IMR-90 (cell line): ENCODE measurements at regions not wholly inside any gene's neighbourhood (a gene's known extent, or its start where the extent isn't known, plus 50 kb on each side); places are given as distances from the start of the nearest gene placed in this dataset.

Experiments
- ATAC-seq: fragments of 200-7000 bp; cut with Tn5 transposase; 2 replicates; pipeline ENCODE4 v1.9.1; 2020; ENCODE audit warnings: low read depth, mild to moderate bottlenecking, moderate library complexity
- BruUV-seq: library from RNA; stranded (reverse); fragments of 400-500 nt; replicated peaks from 2 replicates; lab custom pipeline; 2021; lab: Mats Ljungman, UMichigan
- CTCF ChIA-PET: fragments of 300-600 bp; formaldehyde crosslinking; extraction: SDS; loops from one replicate; lab custom pipeline; 2021; ENCODE audit warnings: antibody characterized with exemption; lab: Yijun Ruan, JAX
- POLR2A ChIA-PET: fragments of 300-600 bp; sonication (Branson Sonifier 250); formaldehyde crosslinking; loops from one replicate; lab custom pipeline; 2022; ENCODE audit warnings: antibody characterized with exemption; ENCODE audit not compliant: unreplicated experiment; lab: Charles Lee
- DNase-seq: peaks from one replicate; pipeline ENCODE4 v3.0.0; 2013
- H2AFZ ChIP-seq: replicated peaks from 2 replicates; pipeline ENCODE3; 2013; ENCODE audit warnings: low read length, mild to moderate bottlenecking; ENCODE audit not compliant: poor library complexity
- H2AK5ac ChIP-seq: 2 replicates; pipeline ENCODE4 v1.6.1; 2013; ENCODE audit warnings: low read depth, low read length, inconsistent platforms
- H2AK9ac ChIP-seq: replicated peaks from 2 replicates; pipeline ENCODE3; 2013; ENCODE audit warnings: mild to moderate bottlenecking, low read depth, low read length, moderate library complexity; ENCODE audit not compliant: poor library complexity
- H2BK120ac ChIP-seq: 2 replicates; pipeline ENCODE4 v1.6.1; 2013; ENCODE audit warnings: low read depth, low read length, inconsistent platforms
- H2BK15ac ChIP-seq: 3 replicates; pipeline ENCODE4 v1.6.1; 2013; ENCODE audit warnings: low read depth, low read length, inconsistent platforms
- H2BK20ac ChIP-seq: 2 replicates; pipeline ENCODE4 v1.6.1; 2013; ENCODE audit warnings: low read depth, mild to moderate bottlenecking, inconsistent platforms, low read length, moderate library complexity
- H2BK5ac ChIP-seq: 2 replicates; pipeline ENCODE4 v1.6.1; 2013; ENCODE audit warnings: mild to moderate bottlenecking, low read depth, low read length, inconsistent platforms; ENCODE audit not compliant: poor library complexity, severe bottlenecking
- H3K14ac ChIP-seq: replicated peaks from 2 replicates; pipeline ENCODE4 v1.6.1; 2013; ENCODE audit warnings: low read depth, low read length, inconsistent platforms
- H3K18ac ChIP-seq: 2 replicates; pipeline ENCODE4 v1.6.1; 2013; ENCODE audit warnings: low read depth, low read length, control low read depth
- H3K23ac ChIP-seq: 2 replicates; pipeline ENCODE4 v1.6.1; 2013; ENCODE audit warnings: low read depth, low read length, inconsistent platforms
- H3K27ac ChIP-seq: 2 replicates; pipeline ENCODE4 v1.5.1; 2013; ENCODE audit warnings: mild to moderate bottlenecking, control low read depth, low read length; ENCODE audit not compliant: insufficient read depth
- H3K27me3 ChIP-seq: 2 replicates; pipeline ENCODE4 v1.6.1; 2013; ENCODE audit warnings: low read length; ENCODE audit not compliant: control insufficient read depth, insufficient read depth
- H3K36me3 ChIP-seq: 2 replicates; pipeline ENCODE4 v1.6.1; 2013; ENCODE audit warnings: low read length, mixed read lengths; ENCODE audit not compliant: control insufficient read depth, insufficient read depth
- H3K4ac ChIP-seq: 2 replicates; pipeline ENCODE4 v1.6.1; 2013; ENCODE audit warnings: low read depth, low read length, inconsistent platforms
- H3K4me1 ChIP-seq: 2 replicates; pipeline ENCODE4 v1.6.1; 2013; ENCODE audit warnings: low read length, mixed read lengths; ENCODE audit not compliant: control insufficient read depth, insufficient read depth
- H3K4me2 ChIP-seq: 2 replicates; pipeline ENCODE4 v1.6.1; 2013; ENCODE audit warnings: low read depth, mild to moderate bottlenecking, control low read depth, low read length, moderate library complexity
- H3K4me3 ChIP-seq: 2 replicates; pipeline ENCODE4 v1.5.1; 2013; ENCODE audit warnings: low read depth, mild to moderate bottlenecking, control low read depth, low read length, moderate library complexity; ENCODE audit not compliant: insufficient read depth
- H3K56ac ChIP-seq: 2 replicates; pipeline ENCODE4 v1.6.1; 2013; ENCODE audit warnings: low read length, inconsistent platforms; ENCODE audit not compliant: insufficient read depth; ENCODE audit errors: extremely low read depth
- H3K79me1 ChIP-seq, 2 experiments: 2 replicates each; pipeline ENCODE4 v1.6.1; 2013; ENCODE audit warnings: low read length in 2 of 2, inconsistent platforms in 1 of 2, low read depth in 1 of 2
- H3K9ac ChIP-seq: 2 replicates; pipeline ENCODE4 v1.6.1; 2013; ENCODE audit warnings: low read depth, low read length, control low read depth
- H3K9me1 ChIP-seq: 2 replicates; pipeline ENCODE4 v1.6.1; 2013; ENCODE audit warnings: low read length, inconsistent platforms; ENCODE audit not compliant: insufficient read depth
- H3K9me3 ChIP-seq: 2 replicates; pipeline ENCODE4 v1.6.1; 2013; ENCODE audit warnings: low read length; ENCODE audit not compliant: control insufficient read depth, insufficient read depth
- H4K20me1 ChIP-seq: 2 replicates; pipeline ENCODE4 v1.6.1; 2013; ENCODE audit warnings: low read length, inconsistent platforms; ENCODE audit not compliant: insufficient read depth
- H4K5ac ChIP-seq: 2 replicates; pipeline ENCODE4 v1.6.1; 2013; ENCODE audit warnings: mild to moderate bottlenecking, low read depth, low read length, control low read depth
- H4K8ac ChIP-seq, 2 experiments: 2 replicates each; pipeline ENCODE4 v1.6.1; 2013; ENCODE audit warnings: low read depth in 2 of 2, low read length in 2 of 2, control low read depth in 1 of 2, inconsistent platforms in 1 of 2
- H4K91ac ChIP-seq: 2 replicates; pipeline ENCODE4 v1.6.1; 2013; ENCODE audit warnings: low read depth, low read length, inconsistent platforms; ENCODE audit not compliant: insufficient read depth
- CEBPB ChIP-seq: IDR thresholded peaks from 2 replicates; pipeline ENCODE4 v1.6.1; 2012; ENCODE audit warnings: low read depth, low read length, improper control_type of control experiment
- CHD1 ChIP-seq: IDR thresholded peaks from 2 replicates; pipeline ENCODE4 v1.6.1; 2012; ENCODE audit warnings: low read depth, low read length, improper control_type of control experiment
- NFE2L2 ChIP-seq: fragments of 150-350 bp; IDR thresholded peaks from 2 replicates; pipeline ENCODE4 v1.6.1; 2016; ENCODE audit warnings: low read depth, mild to moderate bottlenecking, low read length
- RAD21 ChIP-seq: IDR thresholded peaks from 2 replicates; pipeline ENCODE4 v1.6.1; 2012; ENCODE audit warnings: low read length, improper control_type of control experiment
- RCOR1 ChIP-seq: IDR thresholded peaks from 2 replicates; pipeline ENCODE4 v1.6.1; 2012; ENCODE audit warnings: mild to moderate bottlenecking, low read length, improper control_type of control experiment; ENCODE audit not compliant: insufficient replicate concordance
- RFX5 ChIP-seq: IDR thresholded peaks from 2 replicates; pipeline ENCODE4 v1.8.0; 2012; ENCODE audit warnings: low read depth, mild to moderate bottlenecking, low read length, moderate library complexity
- WGBS, 2 experiments: methylation state at CpG; one replicate each; pipeline versions ENCODE4 v1.1.5 to v1.1.7; 2013; ENCODE audit warnings: missing lambda C conversion rate in 2 of 2; ENCODE audit not compliant: insufficient read length in 1 of 2; ENCODE audit errors: extremely low coverage in 2 of 2; 5-methylcytosine and 5-hydroxymethylcytosine counted together
- dilution Hi-C: fragments of 300-500 bp; cut with HindIII; formaldehyde crosslinking; loops from one replicate; pipeline ENCODE4 v1.14.3; 2018; ENCODE audit warnings: low sequenced_read_pairs; ENCODE audit not compliant: unreplicated experiment
- in situ Hi-C: fragments of 300-500 bp; cut with MboI; formaldehyde crosslinking; loops from 3 replicates; pipeline ENCODE4 v1.14.3; 2019; ENCODE audit warnings: low sequenced_read_pairs, inconsistent platforms, mixed read lengths
- intact Hi-C: fragments of 100-400 bp; cut with micrococcal nuclease; formaldehyde crosslinking; loops from 2 replicates; pipeline ENCODE4 v1.10.0; 2022

DNA sequence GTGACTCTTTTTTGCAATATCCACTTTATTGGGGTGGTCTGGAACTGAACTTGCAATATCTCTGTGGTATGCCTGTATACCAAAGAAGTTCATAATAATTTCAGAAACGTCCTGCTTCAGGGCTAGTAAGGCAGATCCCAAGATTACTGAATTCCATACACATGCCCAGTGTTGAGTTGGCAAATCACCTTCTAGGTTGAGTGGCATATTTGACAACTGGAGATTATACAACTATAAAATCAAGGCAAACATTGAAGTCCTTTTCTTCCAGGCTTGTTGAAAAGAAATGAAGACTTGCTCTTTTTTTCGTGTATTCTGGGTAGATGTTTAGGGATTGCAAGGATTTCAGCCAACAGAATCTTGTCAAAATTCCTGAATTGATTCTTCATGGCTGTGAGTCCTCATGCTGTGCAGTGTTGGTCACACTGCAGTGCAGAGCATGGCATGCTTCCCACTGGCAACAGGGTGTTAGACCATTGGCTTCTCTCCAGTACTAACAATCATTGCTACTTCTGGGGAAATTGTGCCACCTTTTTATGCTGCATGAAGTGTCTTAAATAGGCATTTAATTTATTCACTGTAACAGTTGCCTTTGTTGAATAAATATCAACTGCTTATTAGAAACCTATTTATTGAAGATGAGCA is 367.1 kb upstream of the ADGRL4 start:
- H3K56ac ChIP-seq, result no peak overlapping the region
- no peak overlapping the region for H3K18ac ChIP-seq
- H3K27ac ChIP-seq, result no peak overlapping the region
- no peak overlapping the region for H2BK120ac ChIP-seq
- BruUV-seq, result no TSS peak
- H3K9me3 ChIP-seq, result no peaks in the 10 kb centered on the region; the same call in 1 of the 2 replicates
- in situ Hi-C loops, result no loop called here
- POLR2A ChIA-PET, result no interaction called here
- H3K36me3 ChIP-seq, result no peaks in the 10 kb centered on the region
- H4K91ac ChIP-seq, result no peak overlapping the region
- no peak overlapping the region for H2AFZ ChIP-seq
- no peak overlapping the region for H3K9ac ChIP-seq
- no peak overlapping the region for H2AK9ac ChIP-seq
- intact Hi-C loops, result no loop called here
- H2BK20ac ChIP-seq, result no peak overlapping the region
- no peaks in the 10 kb centered on the region for H3K9me1 ChIP-seq
- H3K79me1 ChIP-seq, result no peaks in the 10 kb centered on the region
- H2BK5ac ChIP-seq, result no peak overlapping the region
- no CpG with 5 or more reads among the region's 2 CpGs for WGBS, 2 experiments
- no peaks in the 10 kb centered on the region for H3K27me3 ChIP-seq
- H3K23ac ChIP-seq, result no peak overlapping the region
- CTCF ChIA-PET, result no interaction called here
- no peak overlapping the region for H3K4me3 ChIP-seq
- no peak overlapping the region for H3K14ac ChIP-seq
- TF ChIP-seq RFX5 (no peak), CEBPB (no peak), NFE2L2 (no peak), RCOR1 (no peak), CHD1 (no peak), RAD21 (no peak)
- ATAC-seq (no peak), DNase-seq (no peak)
- H4K20me1 ChIP-seq, result no peaks in the 10 kb centered on the region
- dilution Hi-C loops, result no loop called here
- H2AK5ac ChIP-seq, result no peak overlapping the region
- H4K5ac ChIP-seq, result no peak overlapping the region
- no peak overlapping the region for H4K8ac ChIP-seq
- H3K4me2 ChIP-seq, result no peak overlapping the region
- no peak overlapping the region for H3K4ac ChIP-seq
- no peaks in the 10 kb centered on the region for H3K4me1 ChIP-seq
- H2BK15ac ChIP-seq, result no peak overlapping the region
